Hypothalamus (tissue), 51 donors: ENCODE measurements at regions not wholly inside any gene's neighbourhood (a gene's known extent, or its start where the extent isn't known, plus 50 kb on each side); places are given as distances from the start of the nearest gene placed in this dataset.

Experiments used
- DNase-seq, 51 donors: peaks; one replicate each; lab custom pipeline; 2025; lab: John Stamatoyannopoulos, UW

- DNase-seq = peak in 50 of 51 donors; percentile 16 to 89 (median 68)
Observed at GRCh38 chr14:95442633-95443021, 73.8 kb downstream of the SYNE3 start.

GRCh38 chr14:95442016-95442632, 74.3 kb downstream of the SYNE3 start:
- no peak for DNase-seq

GRCh38 chr14:95440951-95441350, 75.5 kb downstream of the SYNE3 start:
- DNase-seq = no peak

GRCh38 chr14:95440496-95440895, 76.0 kb downstream of the SYNE3 start:
- no peak for DNase-seq

- DNase-seq = no peak
Observed at GRCh38 chr14:95439881-95440280, 76.6 kb downstream of the SYNE3 start.

GRCh38 chr14:95437715-95438114, 78.7 kb downstream of the SYNE3 start:
- DNase-seq = no peak

- DNase-seq = no peak
Observed at GRCh38 chr14:95436354-95436753, 80.1 kb downstream of the SYNE3 start.

GRCh38 chr14:95434121-95434520, 82.3 kb downstream of the SYNE3 start:
- DNase-seq = no peak

GRCh38 chr14:95433094-95433478, 83.4 kb downstream of the SYNE3 start:
- no peak for DNase-seq

- peak in 38 of 51 donors; percentile 6 to 71 (median 38) for DNase-seq
Observed at GRCh38 chr14:95432144-95433093, 84.0 kb downstream of the SYNE3 start.

- DNase-seq = peak in 8 of 51 donors; percentile 2 to 28 (median 18)
Observed at GRCh38 chr14:95431199-95432143, 85.0 kb downstream of the SYNE3 start.

- no peak for DNase-seq
Observed at GRCh38 chr14:95428557-95428956, 87.9 kb downstream of the SYNE3 start.

GRCh38 chr14:95426116-95426475, 90.4 kb downstream of the SYNE3 start:
- DNase-seq = no peak

GRCh38 chr14:95425369-95426115, 90.9 kb downstream of the SYNE3 start:
- DNase-seq = no peak

GRCh38 chr14:95424529-95424928, 91.9 kb downstream of the SYNE3 start:
- DNase-seq = no peak

GRCh38 chr14:95421741-95422140, 94.7 kb downstream of the SYNE3 start:
- DNase-seq = no peak

GRCh38 chr14:95420060-95420459, 96.4 kb downstream of the SYNE3 start:
- no peak for DNase-seq

- DNase-seq = no peak
Observed at GRCh38 chr14:95419569-95419968, 96.9 kb downstream of the SYNE3 start.

GRCh38 chr14:95418858-95419257, 97.6 kb downstream of the SYNE3 start:
- DNase-seq = no peak

- no peak for DNase-seq
Observed at GRCh38 chr14:95417492-95417891, 97.8 kb upstream of the CLMN start.
